HG02623 (cell line): ENCODE measurements at regions not wholly inside any gene's neighbourhood (a gene's known extent, or its start where the extent isn't known, plus 50 kb on each side); places are given as distances from the start of the nearest gene placed in this dataset.
A peak's percentile ranks its signal among the peaks of the same experiment; 100 is the strongest.

Experiments used
- ATAC-seq: cut with Tn5 transposase; IDR thresholded peaks from one replicate; pipeline ENCODE4 v1.9.1; 2021; ENCODE audit warnings: moderate library complexity; ENCODE audit not compliant: unreplicated experiment

DNA sequence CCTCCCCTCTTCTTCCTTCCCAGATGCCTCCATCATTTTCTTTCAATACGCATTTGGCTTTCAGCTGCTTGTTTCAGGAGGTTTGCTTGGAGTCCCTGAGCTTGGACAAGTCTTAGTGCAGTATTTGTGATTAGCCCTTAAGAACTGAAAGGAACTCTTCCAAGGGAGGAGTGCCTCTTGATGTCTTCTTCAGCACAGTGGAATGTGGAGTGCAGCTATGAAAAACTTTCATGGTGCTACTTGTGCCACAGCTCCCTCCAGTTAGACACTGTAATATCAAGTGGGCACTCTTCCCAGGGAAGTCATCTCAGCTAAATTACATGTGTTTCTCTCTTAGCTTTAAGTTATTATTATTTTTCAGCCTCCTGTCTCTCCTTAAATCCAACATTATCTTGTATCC lies 173.1 kb downstream of the NECTIN3 start:
- ATAC-seq: no peak

DNA sequence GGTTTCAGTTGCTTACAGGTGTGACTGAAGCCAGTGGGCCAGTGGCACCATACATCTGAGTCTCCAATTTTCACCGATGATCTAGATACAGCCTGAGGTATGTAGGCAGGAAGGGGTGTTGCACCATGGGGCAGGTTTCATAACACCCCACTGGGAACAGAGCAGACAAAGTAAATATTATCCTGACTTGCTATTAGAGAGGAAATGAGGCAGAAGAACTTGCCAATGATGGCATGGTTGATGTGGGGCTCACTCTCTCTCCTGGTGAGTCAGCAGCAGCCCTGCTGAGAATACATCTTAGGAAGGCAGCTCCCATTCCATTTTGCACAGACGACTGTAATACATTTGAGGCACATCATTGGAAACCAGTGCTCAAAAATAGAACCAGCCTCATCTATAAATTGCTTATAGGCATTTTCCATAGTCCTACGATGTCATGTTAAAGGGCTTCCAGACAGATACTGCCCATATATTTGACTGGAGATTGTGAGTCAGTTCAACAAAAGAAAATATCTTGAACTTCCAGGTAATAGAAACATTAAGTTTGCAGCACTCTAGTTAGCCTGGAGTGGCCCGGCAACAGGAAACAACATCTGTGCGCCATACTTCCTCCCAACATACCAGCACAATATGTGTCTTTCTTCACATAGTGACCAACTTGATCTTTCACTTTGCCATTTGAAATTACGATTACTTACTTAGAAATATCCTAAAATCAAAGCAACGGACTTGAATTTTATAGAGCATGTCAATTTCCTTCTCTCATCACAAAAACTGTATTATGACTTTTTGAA lies 175.5 kb downstream of the NECTIN3 start:
- no peak for ATAC-seq

DNA sequence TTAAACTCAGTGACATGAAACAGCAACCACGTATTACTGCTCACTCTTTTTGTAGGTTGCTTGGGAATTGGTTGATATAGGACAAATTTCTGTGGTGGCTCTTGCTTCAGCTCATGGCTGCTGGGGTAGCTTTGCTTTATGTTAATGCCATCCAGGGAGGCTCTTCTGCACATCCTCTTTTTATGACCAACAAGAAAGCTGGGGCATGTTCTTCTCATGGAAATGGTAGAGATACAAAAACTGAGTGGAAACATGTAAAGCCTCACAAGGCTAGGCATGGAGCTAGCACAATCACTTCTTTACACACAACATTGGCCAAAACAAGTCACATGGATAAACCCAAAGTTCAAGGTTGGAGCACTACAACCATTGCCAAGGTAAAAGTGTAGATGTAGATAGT lies 176.8 kb downstream of the NECTIN3 start:
- ATAC-seq: no peak

DNA sequence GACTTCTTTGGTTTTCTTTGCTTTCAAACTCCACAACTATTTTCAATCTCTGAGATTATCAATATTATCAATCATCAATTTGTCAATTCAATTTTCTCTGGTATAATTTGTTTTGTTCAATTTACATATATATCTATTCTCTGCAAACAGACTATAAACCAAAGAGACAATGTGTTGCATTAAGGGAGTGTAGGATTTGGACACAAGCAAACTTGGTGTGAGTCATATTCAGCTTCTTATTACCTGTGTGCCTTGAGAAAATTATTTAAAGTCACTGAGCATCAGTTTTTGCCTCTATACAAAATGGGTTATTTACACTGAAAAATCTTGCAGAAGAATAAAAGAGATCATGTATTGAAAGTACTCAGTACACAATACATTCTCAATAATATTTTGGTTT lies 177.8 kb downstream of the NECTIN3 start:
- no peak for ATAC-seq

DNA sequence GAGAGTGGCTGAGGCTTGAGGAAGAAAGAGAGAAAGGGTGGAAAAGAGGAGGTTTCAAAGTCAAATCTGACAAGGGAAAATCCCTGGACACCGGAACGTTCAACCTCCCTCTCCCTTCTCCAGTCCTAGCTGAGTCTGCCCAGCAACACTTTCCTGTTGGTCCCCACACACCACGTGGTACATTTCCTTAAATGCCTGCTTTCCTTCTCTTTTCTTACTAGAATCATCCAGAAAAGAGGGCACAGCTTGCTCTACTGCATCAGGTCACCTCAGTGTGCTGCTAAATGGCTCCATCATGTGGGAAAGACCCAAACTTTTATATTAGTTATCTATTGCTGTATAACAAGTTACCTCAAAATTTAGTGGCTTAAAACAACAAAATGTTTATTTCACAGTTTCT lies 181.2 kb downstream of the NECTIN3 start:
- ATAC-seq: peak; percentile 62

DNA sequence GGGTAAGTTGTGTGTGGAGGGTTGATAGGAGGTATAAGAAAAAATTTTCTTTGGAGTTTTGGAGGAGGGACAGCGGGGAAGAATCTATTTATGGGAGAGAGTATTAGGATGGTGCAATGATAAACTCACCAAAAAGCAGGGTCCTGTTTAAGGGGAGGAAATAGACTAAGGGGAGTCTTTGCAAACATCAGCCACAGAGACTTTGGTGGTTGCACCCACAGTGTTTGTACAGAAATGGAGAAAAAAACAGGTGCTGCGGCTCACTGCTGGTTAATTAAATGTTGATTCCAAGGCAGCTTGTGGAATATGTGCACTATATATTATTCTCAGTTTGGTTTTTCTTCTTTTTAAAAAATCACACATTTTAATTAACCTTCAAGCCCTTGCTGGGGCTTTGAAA lies 182.1 kb downstream of the NECTIN3 start:
- no peak for ATAC-seq

DNA sequence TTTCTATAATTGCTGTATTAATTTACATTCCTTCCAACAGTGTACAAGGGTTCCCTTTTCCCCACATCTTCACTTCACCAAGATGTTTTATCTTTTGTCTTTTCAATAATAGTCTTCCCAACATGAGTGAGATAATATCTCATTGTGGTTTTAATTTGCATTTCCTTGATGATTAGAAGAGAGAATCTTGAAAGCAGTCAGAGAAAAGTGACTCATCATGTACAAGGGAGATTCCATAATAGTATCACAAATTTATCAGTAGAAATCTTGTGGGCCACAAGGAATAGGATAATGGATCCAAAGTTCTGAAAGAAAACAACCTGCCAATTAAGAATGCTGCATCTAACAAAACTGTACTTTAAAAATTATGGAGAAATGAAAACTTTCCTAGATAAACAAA lies 189.3 kb downstream of the NECTIN3 start:
- ATAC-seq: peak; percentile 52

DNA sequence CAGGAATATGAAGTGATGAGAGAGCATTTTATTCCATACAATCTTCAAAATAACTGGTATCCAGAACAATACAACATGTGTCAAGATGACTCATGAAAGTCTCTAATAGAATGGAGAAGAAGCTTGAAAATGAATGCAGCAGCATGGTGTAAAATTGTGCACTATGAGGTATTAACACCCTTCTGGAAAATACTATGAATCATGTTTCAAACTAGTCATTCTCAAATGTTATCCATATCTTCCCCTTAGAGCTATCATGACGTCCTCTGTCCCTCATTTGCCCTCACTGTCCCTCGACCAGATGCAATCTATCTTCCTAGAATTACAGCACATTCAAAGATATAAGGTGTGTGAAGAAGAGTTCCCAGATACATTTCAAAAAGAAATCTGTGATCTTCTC lies 198.2 kb downstream of the NECTIN3 start:
- ATAC-seq: no peak

DNA sequence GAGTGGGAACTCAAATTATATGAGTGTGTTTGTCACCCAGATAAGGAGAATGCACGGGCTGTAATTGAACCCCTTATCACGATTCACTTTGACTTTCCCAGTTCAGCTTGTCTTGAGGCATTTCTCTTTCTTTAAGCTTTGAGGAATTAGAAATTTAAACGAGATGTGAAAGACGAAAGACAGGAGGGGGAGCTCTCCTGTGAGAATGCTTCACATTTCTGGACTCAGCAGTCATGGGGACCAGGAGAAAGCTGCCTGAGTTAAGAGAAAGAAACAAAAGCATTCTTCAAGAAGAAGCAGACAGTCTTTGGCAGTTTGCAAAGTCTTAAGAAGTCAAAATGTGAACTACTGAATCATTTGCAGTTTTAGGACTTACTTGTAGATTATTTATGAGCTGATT lies 205.6 kb downstream of the NECTIN3 start:
- no peak for ATAC-seq

DNA sequence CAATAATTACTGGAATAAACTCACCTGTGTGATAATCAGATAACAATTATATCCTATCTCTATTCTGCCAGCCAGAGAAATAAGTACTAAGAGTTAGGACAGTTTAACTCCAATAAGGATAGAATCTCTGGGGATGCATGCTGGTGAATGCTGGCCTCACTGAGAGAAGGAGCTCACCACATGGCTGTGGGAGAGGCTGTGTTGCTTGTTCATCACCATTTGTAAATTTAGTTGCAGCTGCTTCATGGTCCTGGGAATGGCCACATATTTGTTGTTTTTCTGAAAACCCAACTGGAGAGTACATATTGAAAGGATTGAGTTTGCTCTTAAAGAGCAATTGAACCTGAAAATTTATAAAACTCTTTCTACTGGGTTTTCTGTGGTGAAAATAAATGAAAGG lies 207.3 kb downstream of the NECTIN3 start:
- no peak for ATAC-seq

DNA sequence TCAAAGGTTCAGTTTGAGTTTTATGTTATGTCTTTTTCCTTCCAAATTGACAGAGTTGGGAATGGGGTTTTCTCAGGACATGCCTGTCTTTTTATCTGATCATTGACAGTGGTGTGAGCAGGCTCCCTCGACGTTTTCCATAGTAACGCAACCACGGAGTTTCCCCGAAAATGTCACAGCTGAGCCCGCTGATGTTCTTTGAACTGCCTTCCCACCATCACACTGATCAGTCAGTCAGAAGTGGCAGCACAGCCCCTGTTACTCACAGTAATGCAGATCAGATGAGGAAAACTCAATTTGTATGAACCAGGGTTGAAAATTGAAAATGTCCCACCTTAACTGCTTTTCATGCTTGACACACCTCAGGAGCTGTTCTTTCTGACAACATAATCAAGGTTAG lies 210.4 kb downstream of the NECTIN3 start:
- no peak for ATAC-seq

DNA sequence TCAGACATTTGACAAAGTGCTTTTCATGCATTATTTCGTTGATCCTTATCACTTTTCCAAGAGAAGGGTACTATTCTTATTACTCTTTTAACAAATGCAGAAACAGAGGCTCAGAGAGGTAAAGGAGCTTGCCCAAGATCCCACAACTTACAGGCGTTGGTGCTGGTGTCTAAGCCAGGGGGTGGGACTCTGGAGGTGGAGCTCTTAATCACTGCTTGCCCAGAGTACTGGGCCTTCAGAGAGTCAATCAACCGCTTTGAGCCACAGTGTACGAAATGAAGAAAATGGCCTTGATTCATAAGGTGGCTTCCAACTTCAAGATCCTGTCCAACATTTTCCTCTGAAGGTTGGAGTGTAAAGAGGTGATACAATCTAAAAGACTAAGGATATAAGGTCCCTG lies 211.5 kb downstream of the NECTIN3 start:
- ATAC-seq: no peak

DNA sequence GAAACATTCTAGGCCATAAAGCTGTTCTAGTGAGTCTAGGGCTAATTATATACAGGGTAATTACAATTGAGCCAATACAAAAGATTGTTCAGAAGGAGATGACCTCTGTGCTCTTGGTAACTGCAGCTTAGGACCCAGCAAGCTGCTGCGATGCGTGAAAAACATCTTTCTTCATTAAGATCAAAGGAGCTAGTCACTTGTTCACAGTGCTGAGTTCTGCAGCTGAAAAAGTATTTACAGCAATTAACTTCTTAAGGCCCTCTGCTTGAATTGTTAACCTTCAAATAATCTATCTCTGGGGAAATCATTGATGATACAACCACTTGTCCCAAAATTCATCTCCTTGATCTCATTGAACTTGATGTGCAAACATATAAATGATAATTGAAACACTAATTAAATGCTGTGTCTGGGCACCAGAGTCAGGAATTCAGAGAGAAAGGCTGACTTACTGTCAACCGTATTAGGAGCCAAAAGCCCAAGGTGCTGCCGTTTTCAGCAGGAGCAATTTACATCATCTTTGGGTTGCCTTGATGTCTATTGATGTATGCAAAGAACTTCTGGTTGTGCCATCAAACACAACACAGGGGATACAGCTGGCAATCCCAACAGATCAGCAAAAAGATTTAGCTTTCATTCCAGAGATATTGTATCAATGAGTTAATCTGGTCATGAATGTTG lies 213.0 kb downstream of the NECTIN3 start:
- ATAC-seq: no peak

DNA sequence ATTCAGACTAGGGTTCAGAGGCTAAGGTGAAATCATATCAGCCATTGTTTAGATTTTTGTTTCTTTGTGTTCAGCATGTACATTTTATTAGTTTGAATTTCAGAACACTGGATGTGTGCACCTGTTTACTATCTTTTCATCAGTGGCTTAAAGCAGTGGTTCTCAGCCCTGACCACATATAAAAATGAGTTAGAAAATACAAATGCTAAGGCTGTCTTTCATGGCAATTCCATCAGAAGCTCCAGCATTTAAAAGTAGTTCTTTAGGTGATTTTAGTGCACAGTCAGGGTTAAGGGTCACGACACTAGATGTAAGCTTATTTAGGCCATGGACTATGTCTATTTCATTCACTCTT lies 213.5 kb downstream of the NECTIN3 start:
- ATAC-seq: no peak

DNA sequence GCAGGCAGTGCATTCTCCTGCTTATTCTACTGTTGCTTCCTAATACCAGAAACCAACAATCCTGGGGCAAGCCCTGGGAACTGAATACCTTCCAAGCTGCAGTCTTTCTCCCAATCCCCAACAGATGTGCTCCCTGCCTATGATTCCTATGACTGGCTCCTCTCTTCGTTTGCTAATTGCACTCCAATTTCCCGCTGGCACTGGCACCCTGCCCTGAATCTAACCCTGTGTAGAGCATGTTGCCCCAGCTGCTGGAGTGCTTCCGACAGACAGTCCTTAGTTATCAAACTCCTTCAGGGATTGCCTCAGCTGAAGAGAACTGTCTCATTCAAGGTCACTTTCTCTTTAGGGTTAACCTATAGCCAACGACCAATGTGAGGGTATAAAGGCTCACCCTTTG lies 214.1 kb downstream of the NECTIN3 start:
- ATAC-seq: no peak

DNA sequence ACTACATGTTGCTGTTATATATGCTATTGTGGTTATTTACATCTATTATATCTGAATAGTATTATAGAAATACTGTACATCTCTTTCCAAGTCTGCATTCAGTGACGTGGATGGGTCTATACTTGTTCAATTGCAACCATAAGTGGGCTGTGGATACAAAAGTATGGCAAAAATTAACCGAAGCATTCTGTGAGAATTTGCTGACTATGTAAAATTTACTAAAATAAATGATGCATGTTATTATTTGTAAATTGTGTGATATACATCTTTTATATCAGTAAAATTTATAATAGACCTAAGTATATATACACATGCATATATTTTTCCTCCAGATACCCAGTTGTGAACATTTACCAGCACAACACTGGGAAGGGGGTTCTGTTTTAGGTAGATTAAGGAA lies 215.1 kb downstream of the NECTIN3 start:
- no peak for ATAC-seq

DNA sequence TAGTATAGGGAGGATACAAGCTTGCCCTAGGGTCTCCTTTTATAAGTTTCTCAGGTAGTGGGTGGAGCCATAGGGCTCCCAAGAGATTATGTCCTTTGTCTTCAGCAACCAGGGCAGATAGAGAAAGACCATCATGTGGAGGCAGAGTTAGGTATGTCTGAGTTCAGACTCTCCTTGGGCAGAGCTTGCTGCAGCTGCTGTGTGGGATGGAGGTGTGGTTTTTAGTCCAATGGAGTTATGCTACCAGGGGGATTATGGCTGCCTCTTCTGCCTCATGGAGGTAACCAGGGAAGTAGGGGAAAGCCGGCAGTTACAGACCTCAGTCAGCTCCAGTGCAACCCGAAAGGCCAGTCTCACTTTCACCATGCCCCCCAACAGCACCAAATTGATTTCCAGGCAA lies 220.5 kb downstream of the NECTIN3 start:
- ATAC-seq: no peak

DNA sequence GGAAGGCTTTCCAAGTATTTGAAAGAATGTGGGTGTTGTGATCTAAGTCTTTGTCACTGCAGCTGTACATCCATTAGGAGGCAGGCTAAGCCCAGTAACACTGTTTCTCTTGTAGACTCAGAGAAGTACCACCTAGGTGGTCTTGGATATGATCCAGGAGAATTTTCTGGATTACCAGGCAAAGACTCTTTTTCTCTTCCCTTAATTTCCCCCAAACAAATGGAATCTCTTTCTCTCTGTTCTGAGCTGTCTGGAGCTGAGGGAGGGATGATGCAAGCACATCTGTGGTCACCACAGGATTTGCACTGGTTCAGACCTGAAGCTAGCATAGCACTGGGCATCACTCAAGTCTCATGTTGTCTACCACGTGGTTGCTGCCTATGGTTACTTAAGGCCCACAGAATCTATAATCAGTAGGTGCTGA lies 227.6 kb downstream of the NECTIN3 start:
- ATAC-seq: no peak

DNA sequence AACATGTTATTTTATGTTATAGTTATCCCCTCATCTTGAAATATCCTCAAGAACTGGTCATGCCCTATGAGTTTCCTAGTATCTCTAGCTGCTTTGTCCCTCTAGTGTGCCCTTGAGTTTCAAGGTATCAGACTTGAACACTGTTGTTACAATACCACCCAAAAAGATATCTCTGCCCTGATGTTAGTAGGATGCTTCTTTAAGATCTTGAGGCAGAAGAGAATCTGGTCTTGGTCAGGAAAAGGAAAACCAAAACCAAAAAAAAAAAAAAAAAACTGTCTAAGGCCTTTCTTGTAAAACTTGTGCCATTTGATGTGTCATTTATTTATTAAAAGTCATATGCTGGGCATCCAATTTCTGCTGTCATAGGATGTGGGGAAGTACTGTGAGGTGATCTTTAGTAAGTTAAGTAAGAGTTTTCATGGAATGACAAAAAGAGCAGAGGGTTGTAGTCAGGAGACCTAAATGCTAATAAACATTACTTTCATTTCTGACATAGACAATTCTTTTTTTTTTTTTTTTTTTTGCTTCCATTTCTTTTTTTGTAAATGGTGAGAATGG lies 229.7 kb downstream of the NECTIN3 start:
- no peak for ATAC-seq

DNA sequence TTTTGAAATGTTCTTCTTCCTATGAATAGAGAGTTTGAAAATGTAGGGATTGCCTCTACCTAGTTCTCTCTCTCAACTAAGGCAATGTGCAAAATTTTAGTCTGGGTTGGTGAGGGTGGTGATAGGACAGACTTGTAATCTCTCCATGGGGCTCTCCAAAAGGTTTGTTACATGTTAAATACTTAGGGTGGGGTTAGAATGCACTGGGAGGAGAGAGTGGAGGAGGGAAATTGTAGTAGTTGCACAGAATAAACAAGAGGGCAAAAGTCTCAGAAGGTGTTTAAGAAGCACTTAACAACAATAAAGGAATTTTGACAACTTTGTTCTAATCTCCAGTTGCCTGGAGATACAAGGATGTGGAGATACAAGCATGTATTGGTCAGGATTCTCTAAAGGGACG lies 230.4 kb downstream of the NECTIN3 start:
- ATAC-seq: no peak

DNA sequence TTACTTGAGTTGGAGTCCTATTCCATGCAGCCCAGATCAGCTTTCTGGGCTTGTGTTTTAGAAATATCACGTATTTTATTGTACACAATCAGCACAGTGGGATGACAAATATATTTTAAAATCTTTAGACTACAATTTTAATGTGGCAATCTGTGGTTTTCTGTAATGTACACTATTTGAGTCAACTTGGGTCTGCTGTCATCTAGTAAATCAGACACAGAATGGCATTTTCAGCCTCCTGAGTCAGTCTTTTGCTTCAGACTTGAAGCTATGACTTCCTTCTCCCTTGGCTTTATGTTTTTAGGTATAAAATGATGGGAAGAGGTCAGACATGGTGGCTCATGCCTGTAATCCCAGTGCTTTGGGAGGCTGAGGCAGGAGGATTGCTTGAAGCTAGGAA lies 232.1 kb downstream of the NECTIN3 start:
- no peak for ATAC-seq

DNA sequence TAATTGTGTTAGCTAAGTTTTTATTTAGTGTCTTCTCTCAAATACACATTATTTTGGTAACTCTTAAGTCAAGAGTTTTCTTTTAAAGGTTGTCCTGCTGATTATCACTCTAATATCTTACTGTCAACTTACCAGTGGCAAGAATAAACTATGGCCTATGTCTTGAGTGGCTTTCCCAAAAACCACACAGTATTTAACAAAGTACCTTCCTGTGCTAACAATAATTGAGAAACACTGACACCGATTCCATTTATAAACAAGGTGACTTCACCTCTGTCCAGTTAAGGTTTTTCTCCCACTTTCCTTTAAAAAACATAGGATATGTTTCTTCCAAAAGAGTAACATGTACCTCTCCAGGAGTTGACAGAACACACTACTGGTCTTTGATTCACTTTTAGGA lies 234.3 kb upstream of the CD96 start:
- ATAC-seq: no peak
